ENCODE measurements at regions not wholly inside any gene's neighbourhood (a gene's known extent, or its start where the extent isn't known, plus 50 kb on each side); places are given as distances from the start of the nearest gene placed in this dataset.

GRCh38 chr1:163406772-163407171, 85.0 kb downstream of the NUF2 start:
- ATAC-seq (no peak), DNase-seq (no peak)

GRCh38 chr1:163408262-163408661, 86.5 kb downstream of the NUF2 start:
- DNase-seq (no peak), ATAC-seq (no peak)

- peak; percentile 33 for DNase-seq
- no peak for ATAC-seq
Measured at GRCh38 chr1:163410073-163410999, 88.6 kb downstream of the NUF2 start.

GRCh38 chr1:163412221-163412620, 90.5 kb downstream of the NUF2 start:
- ATAC-seq, result no peak
- DNase-seq, result no peak

GRCh38 chr1:163414778-163415177, 93.0 kb downstream of the NUF2 start:
- ATAC-seq (no peak), DNase-seq (no peak)

GRCh38 chr1:163421701-163422100, 99.9 kb downstream of the NUF2 start:
- DNase-seq, result no peak
- no peak for ATAC-seq

GRCh38 chr1:163422738-163423404, 101.1 kb downstream of the NUF2 start:
- ATAC-seq (no peak), DNase-seq (no peak)

GRCh38 chr1:163426505-163427251, 104.9 kb downstream of the NUF2 start:
- ATAC-seq, result no peak
- DNase-seq, result no peak

- DNase-seq (no peak), ATAC-seq (no peak)
Measured at GRCh38 chr1:163427279-163427678, 105.5 kb downstream of the NUF2 start.

- ATAC-seq (no peak), DNase-seq (no peak)
Measured at GRCh38 chr1:163436140-163436812, 114.5 kb downstream of the NUF2 start.

- ATAC-seq (no peak), DNase-seq (no peak)
Measured at GRCh38 chr1:163439471-163439870, 117.7 kb downstream of the NUF2 start.

- no peak for ATAC-seq
Measured at GRCh38 chr1:163440090-163440489, 118.3 kb downstream of the NUF2 start.

GRCh38 chr1:163442231-163442879, 120.6 kb downstream of the NUF2 start:
- DNase-seq, result no peak
- ATAC-seq, result no peak

More at GRCh38 chr1:163440090-163440489, 118.3 kb downstream of the NUF2 start:
- no peak for DNase-seq

- ATAC-seq (no peak), DNase-seq (no peak)
Measured at GRCh38 chr1:163442895-163443294, 121.1 kb downstream of the NUF2 start.

GRCh38 chr1:163443863-163444262, 122.1 kb downstream of the NUF2 start:
- DNase-seq (no peak), ATAC-seq (no peak)

GRCh38 chr1:163444665-163445064, 122.9 kb downstream of the NUF2 start:
- no peak for DNase-seq
- no peak for ATAC-seq

- no peak for ATAC-seq
- DNase-seq, result no peak
Measured at GRCh38 chr1:163450986-163451385, 129.2 kb downstream of the NUF2 start.

GRCh38 chr1:163459539-163459938, 137.8 kb downstream of the NUF2 start:
- no peak for DNase-seq
- ATAC-seq, result no peak

- no peak for ATAC-seq
- DNase-seq, result no peak
Measured at GRCh38 chr1:163467289-163467688, 145.5 kb downstream of the NUF2 start.

- DNase-seq (no peak), ATAC-seq (no peak)
Measured at GRCh38 chr1:163471779-163472650, 150.3 kb downstream of the NUF2 start.

Measured in stimulated activated naive CD8-positive, alpha-beta T cell treated with anti-CD3 and anti-CD28 coated beads, Interleukin-15, Interleukin-2, amounts not matched to agents 100 U/mL and 50 U/mL, for 24 hours (primary cell).